Heart right ventricle (tissue), 16 donors: ENCODE measurements at regions not wholly inside any gene's neighbourhood (a gene's known extent, or its start where the extent isn't known, plus 50 kb on each side); places are given as distances from the start of the nearest gene placed in this dataset.

ENCODE experiments used
- ATAC-seq, 8 donors: fragments of 200-7000 bp; cut with Tn5 transposase; one replicate each; pipeline ENCODE4 v1.9.1; 2020; ENCODE audit warnings: mild to moderate bottlenecking in 8 of 8, moderate library complexity in 8 of 8, moderate number of reproducible peaks in 1 of 8
- DNase-seq, 2 donors: peaks; one replicate each; pipeline ENCODE4 v3.0.0-alpha.2; 2020
- H3K27ac ChIP-seq, 10 donors: fragments of 200-600 bp; sonication (generic) in 2 of 10; one replicate each; pipeline versions ENCODE4 v1.5.0 to v1.8.0; 2020 to 2022; ENCODE audit warnings: mild to moderate bottlenecking in 3 of 10
- H3K27me3 ChIP-seq, 7 donors: fragments of 200-600 bp; one replicate each; pipeline ENCODE4 v1.8.0; 2021 to 2022; ENCODE audit warnings: mild to moderate bottlenecking in 2 of 7
- H3K36me3 ChIP-seq, 9 donors: fragments of 200-600 bp; sonication (generic) in 1 of 9; one replicate each; pipeline versions ENCODE4 v1.5.0 to v1.8.0; 2020 to 2022; ENCODE audit warnings: mild to moderate bottlenecking in 2 of 9
- H3K4me1 ChIP-seq, 9 donors: fragments of 200-600 bp; sonication (generic) in 1 of 9; one replicate each; pipeline versions ENCODE4 v1.5.0 to v1.8.0; 2020 to 2022; ENCODE audit warnings: mild to moderate bottlenecking in 4 of 9
- H3K4me3 ChIP-seq, 10 donors: fragments of 200-600 bp; sonication (generic) in 2 of 10; one replicate each; pipeline versions ENCODE4 v1.5.0 to v1.8.0; 2020 to 2022; ENCODE audit warnings: mild to moderate bottlenecking in 7 of 10, moderate library complexity in 2 of 10
- H3K9me3 ChIP-seq, 11 donors: fragments of 200-600 bp in 10 of 11; sonication (generic) in 2 of 11; one replicate each; pipeline versions ENCODE4 v1.5.0 to v1.8.0; 2013 to 2022; ENCODE audit warnings: mild to moderate bottlenecking in 2 of 11, control low read depth in 1 of 11, moderate library complexity in 1 of 11
- CTCF ChIP-seq, 9 donors: fragments of 200-600 bp; sonication (generic) in 2 of 9; IDR thresholded peaks; one replicate each; pipeline versions ENCODE4 v1.5.0 to v1.8.0; 2021 to 2022; ENCODE audit warnings: antibody characterized with exemption in 9 of 9, mild to moderate bottlenecking in 5 of 9, moderate library complexity in 1 of 9
- WGBS, 2 donors: extraction: QIAGEN DNeasy Blood & Tissue Kit; methylation state at CpG; one replicate each; pipeline ENCODE4 v1.1.7; 2013; ENCODE audit warnings: inconsistent platforms in 1 of 2; 5-methylcytosine and 5-hydroxymethylcytosine counted together
- intact Hi-C, 10 donors: fragments of 100-400 bp; cut with DNase I; formaldehyde crosslinking; loops; one replicate each; pipeline versions ENCODE4 v1.11.1 to v1.14.2; 2022
- donor health status: Arrhythmogenic right ventricular cardiomyopathy.
- donor health status: ischemic (EF 13 %, LVEDD 7.1; RV severe dilation, severe dysfunction).
- donor health status: healthy with polysubstance abuse.
- donor health status: DM: no; HTN: yes; CAD: no.
- donor health status: DM: no; HTN: no; CAD: no.
- donor health status: ischemic (EF 25% LVEDD 6.9; RV normal size, moderate dysfunction).
- donor health status: ischemic (EF 25% LVEDD 5.7; RV mildly dilated, moderate dysfunction).
- donor health status: healthy.
- donor health status: DM: yes; HTN: yes; CAD: no.
- donor health status: Ischemic cardiomyopathy.
- donor health status: ischemic (EF 35%, LVEDD 5.7; RV mildly dilated, moderate dysfunction).
- donor health status: nonischemic (EF 11% LVEDD 7.7; RV severe dilation, severe dysfunction).
- donor health status: DM: yes; HTN: yes; CAD: no.
- donor health status: PGD.
- donor health status: ischemic (EF 29% LVEDD 5.4; RV normal size, mild dysfunction).
- donor health status: nonischemic (EF 23%, LVEDD 6.1; RV moderate dilation, normal function).

- H3K36me3 ChIP-seq = no peaks in the 10 kb centered on the region
- WGBS, 2 donors = 65% methylated on average over 3 of the region's 3 CpGs
- peaks cover 0 to 5% (median 0%) of the 10 kb centered on the region in 9 donors for H3K4me1 ChIP-seq
- no peak for ATAC-seq
- intact Hi-C loops = no loop called here
- H3K27ac ChIP-seq = no peak overlapping the region
- no peak for DNase-seq
- H3K4me3 ChIP-seq = no peak overlapping the region
- no peaks in the 10 kb centered on the region for H3K27me3 ChIP-seq
- no peak for TF ChIP-seq CTCF (IDR thresholded peaks at IDR 0.05)
- peaks cover 0 to 19% (median 6%) of the 10 kb centered on the region in 11 donors for H3K9me3 ChIP-seq
Measured at GRCh38 chr14:82359201-82359600, 825.5 kb upstream of the SEL1L start.

- DNase-seq (no peak), ATAC-seq (peak in 5 of 8 donors; percentile 42 to 85 (median 61))
- Histone ChIP-seq H3K9me3 (no peaks in the 10 kb centered on the region), H3K4me1 (peaks cover 0 to 5% (median 0%) of the 10 kb centered on the region in 9 donors), H3K27me3 (no peaks in the 10 kb centered on the region), H3K27ac (no peak overlapping the region), H3K36me3 (no peaks in the 10 kb centered on the region), H3K4me3 (no peak overlapping the region)
- no peak for TF ChIP-seq CTCF (IDR thresholded peaks at IDR 0.05)
- intact Hi-C loops = no loop called here
Measured at GRCh38 chr14:82362452-82362851, 828.8 kb upstream of the SEL1L start.

GRCh38 chr14:82365471-82365870, 831.8 kb upstream of the SEL1L start:
- intact Hi-C loops = no loop called here
- peaks cover 0 to 20% (median 0%) of the 10 kb centered on the region in 11 donors for H3K9me3 ChIP-seq
- WGBS, 2 donors = 78 to 82% methylated on average over 4 of the region's 4 CpGs
- TF ChIP-seq CTCF (IDR thresholded peaks at IDR 0.05) = no peak
- peaks cover 0 to 5% (median 0%) of the 10 kb centered on the region in 9 donors for H3K4me1 ChIP-seq
- H3K27ac ChIP-seq = no peak overlapping the region
- DNase-seq (no peak), ATAC-seq (no peak)
- no peak overlapping the region for H3K4me3 ChIP-seq
- H3K27me3 ChIP-seq = no peaks in the 10 kb centered on the region
- H3K36me3 ChIP-seq = no peaks in the 10 kb centered on the region

GRCh38 chr14:82366803-82367202, 833.1 kb upstream of the SEL1L start:
- H3K36me3 ChIP-seq = no peaks in the 10 kb centered on the region
- H3K4me3 ChIP-seq = no peak overlapping the region
- peaks cover 0 to 21% (median 0%) of the 10 kb centered on the region in 11 donors for H3K9me3 ChIP-seq
- no peaks in the 10 kb centered on the region for H3K27me3 ChIP-seq
- DNase-seq (no peak), ATAC-seq (no peak)
- no peak overlapping the region for H3K27ac ChIP-seq
- TF ChIP-seq CTCF (IDR thresholded peaks at IDR 0.05) = no peak
- intact Hi-C loops = no loop called here
- H3K4me1 ChIP-seq = peaks cover 0 to 5% (median 0%) of the 10 kb centered on the region in 9 donors
- WGBS, 2 donors = 58 to 68% methylated on average over 2 of the region's 2 CpGs
